ENCODE measurements at regions not wholly inside any gene's neighbourhood (a gene's known extent, or its start where the extent isn't known, plus 50 kb on each side); places are given as distances from the start of the nearest gene placed in this dataset.

- Histone ChIP-seq H3K36me3 (no peaks in the 10 kb centered on the region), H3K9me3 (no peaks in the 10 kb centered on the region), H3K4me1 (no peaks in the 10 kb centered on the region), H3K27me3 (no peaks in the 10 kb centered on the region), H3K4me3 (no peak overlapping the region), H3K27ac (no peak overlapping the region)
- TF ChIP-seq CTCF (IDR thresholded peaks at IDR 0.05) (no peak), POLR2A (IDR thresholded peaks at IDR 0.05) (no peak)
- DNase-seq = no peak
Measured at GRCh38 chr2:121998751-121999150, 243.3 kb downstream of the TSN start.

DNA sequence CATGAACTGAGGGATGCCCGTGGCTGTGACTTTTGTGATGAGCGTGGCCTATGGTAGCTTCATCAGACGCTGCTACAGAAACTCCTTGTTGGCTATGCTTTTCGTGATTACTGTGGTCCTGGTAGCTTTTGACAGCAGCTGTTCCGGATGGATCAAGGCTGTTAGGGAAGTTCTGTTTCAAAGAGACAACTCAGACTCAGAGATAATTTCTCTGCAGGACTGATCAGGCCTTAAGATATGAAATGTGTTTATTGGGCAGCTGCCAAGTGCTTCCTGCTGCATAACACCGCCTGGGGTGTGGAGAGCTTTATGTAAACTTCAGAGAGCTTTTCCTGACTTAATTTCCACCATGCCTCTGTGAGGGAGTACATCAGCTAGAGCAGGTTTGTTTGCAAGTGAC, 243.8 kb downstream of the TSN start:
- Histone ChIP-seq H3K27ac (no peak overlapping the region), H3K4me3 (no peak overlapping the region), H3K27me3 (no peaks in the 10 kb centered on the region), H3K9me3 (no peaks in the 10 kb centered on the region), H3K4me1 (no peaks in the 10 kb centered on the region), H3K36me3 (no peaks in the 10 kb centered on the region)
- TF ChIP-seq POLR2A (IDR thresholded peaks at IDR 0.05) (no peak), CTCF (IDR thresholded peaks at IDR 0.05) (no peak)
- no peak for DNase-seq

DNA sequence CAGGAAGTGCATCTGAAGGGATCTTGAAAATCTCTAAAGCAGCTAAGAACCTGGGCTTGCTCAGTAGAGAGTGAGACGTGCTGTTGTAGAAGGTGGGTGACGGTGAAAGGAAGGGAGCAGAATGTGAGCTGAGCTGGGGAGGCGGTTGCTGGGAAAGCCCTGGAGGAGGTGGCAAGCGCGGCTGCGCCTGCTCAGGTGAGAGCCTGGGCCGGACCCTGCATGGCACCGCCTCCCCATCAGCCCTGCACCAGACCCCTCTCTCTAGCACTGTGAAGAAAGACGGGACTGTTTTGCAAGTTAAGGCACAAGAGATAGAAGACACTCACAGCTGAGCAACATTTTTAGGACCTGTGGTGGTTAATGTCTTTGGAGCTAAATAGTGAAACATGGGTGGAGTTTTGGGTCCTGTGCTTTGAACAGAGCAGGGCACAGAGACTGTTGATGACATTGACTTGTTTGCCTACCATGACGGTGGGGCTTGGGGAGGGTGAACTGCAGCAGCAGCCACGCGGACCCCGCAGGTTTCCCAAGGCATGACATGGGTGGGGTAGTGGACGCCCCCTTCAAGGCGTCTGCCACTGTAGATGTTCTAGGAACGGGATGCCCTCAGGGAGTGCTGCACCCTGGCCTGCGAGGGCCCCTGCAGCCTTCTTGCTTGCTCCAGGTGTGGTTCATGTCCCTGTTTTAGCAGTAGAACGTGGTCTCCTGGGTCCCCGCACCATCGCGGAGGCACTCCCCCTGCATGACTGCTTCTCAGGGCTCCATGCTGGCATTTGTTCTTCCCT, 245.3 kb downstream of the TSN start:
- no peak overlapping the region for H3K27ac ChIP-seq

GRCh38 chr2:122001441-122001874, 246.0 kb downstream of the TSN start:
- H3K4me1 ChIP-seq = no peaks in the 10 kb centered on the region

More for the DNA sequence above, 245.3 kb downstream of the TSN start:
- Histone ChIP-seq H3K4me3 (no peak overlapping the region), H3K9me3 (no peaks in the 10 kb centered on the region), H3K27me3 (no peaks in the 10 kb centered on the region), H3K36me3 (no peaks in the 10 kb centered on the region), H3K4me1 (no peaks in the 10 kb centered on the region)
- no peak for DNase-seq
- TF ChIP-seq POLR2A (IDR thresholded peaks at IDR 0.05) (no peak), CTCF (IDR thresholded peaks at IDR 0.05) (no peak)

DNA sequence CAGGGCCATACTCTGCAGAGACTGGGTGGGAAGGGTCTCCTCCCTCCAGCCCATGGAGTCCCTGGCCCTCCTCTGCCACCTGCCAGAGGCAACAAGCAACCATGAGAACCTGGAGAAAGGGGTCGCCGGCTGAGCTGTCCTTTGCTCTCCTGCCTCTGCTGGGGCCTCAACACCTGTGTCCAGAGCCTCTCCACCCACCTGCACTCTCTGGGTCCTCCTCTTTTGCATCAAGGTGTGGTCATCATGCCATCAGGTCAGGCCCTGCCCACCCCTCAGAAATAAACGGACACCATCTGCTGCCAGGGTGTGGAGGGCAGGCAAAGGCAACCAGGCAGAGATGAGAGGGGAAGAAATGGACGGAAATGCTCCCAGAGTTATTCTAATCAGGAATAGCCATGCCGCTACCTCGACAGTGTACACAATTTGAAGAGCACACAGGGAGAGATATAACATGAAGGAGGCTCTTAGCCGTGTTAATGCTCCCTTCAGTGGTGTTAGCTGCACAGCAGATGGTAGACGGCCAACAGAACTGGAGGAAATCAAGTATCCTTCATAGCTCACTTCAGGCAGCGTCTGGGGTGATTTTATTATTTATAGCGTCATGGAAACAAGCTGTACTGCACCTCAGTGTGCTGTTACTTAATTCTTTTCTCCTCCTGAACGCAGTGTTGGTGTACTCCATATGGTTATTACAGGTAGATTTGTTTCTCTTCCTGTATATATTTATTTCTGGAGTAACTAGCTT, 247.9 kb downstream of the TSN start:
- H3K4me3 ChIP-seq = no peak overlapping the region
- TF ChIP-seq POLR2A (IDR thresholded peaks at IDR 0.05) (no peak), CTCF (IDR thresholded peaks at IDR 0.05) (no peak)

More at GRCh38 chr2:122001441-122001874, 246.0 kb downstream of the TSN start:
- DNase-seq = no peak
- H3K27me3 ChIP-seq = no peaks in the 10 kb centered on the region
- no peaks in the 10 kb centered on the region for H3K9me3 ChIP-seq
- no peaks in the 10 kb centered on the region for H3K36me3 ChIP-seq
- no peak overlapping the region for H3K27ac ChIP-seq
- no peak overlapping the region for H3K4me3 ChIP-seq
- TF ChIP-seq CTCF (IDR thresholded peaks at IDR 0.05) = no peak
- no peak for TF ChIP-seq POLR2A (IDR thresholded peaks at IDR 0.05)

More for the DNA sequence above, 247.9 kb downstream of the TSN start:
- Histone ChIP-seq H3K27ac (no peak overlapping the region), H3K27me3 (no peaks in the 10 kb centered on the region), H3K36me3 (no peaks in the 10 kb centered on the region), H3K4me1 (no peaks in the 10 kb centered on the region), H3K9me3 (no peaks in the 10 kb centered on the region)
- no peak for DNase-seq

All from Peyer's patch (tissue), 4 donors.